SK-N-SH treated with all-trans-retinoic acid at 6 μM for 48 hours (cell line): ENCODE measurements at regions not wholly inside any gene's neighbourhood (a gene's known extent, or its start where the extent isn't known, plus 50 kb on each side); places are given as distances from the start of the nearest gene placed in this dataset.

Experiments used
- ATAC-seq: fragments of 200-7000 bp; cut with Tn5 transposase; 3 replicates; pipeline ENCODE4 v1.9.1; 2020; ENCODE audit warnings: mild to moderate bottlenecking, moderate library complexity
- ARNTL ChIP-seq: fragments of 450-650 bp; formaldehyde crosslinking; IDR thresholded peaks from 2 replicates; pipeline ENCODE4 v1.5.0; 2020; ENCODE audit warnings: low read depth, mild to moderate bottlenecking, moderate library complexity, borderline replicate concordance
- BACH2 ChIP-seq: fragments of 250-450 bp; sonication (Bioruptor Pico); IDR thresholded peaks from 2 replicates; pipeline ENCODE4 v1.9.0; 2021; ENCODE audit warnings: mild to moderate bottlenecking, borderline replicate concordance
- CSDC2 ChIP-seq: fragments of 250-450 bp; sonication (Bioruptor Pico); IDR thresholded peaks from 2 replicates; pipeline ENCODE4 v1.5.0; 2020; ENCODE audit warnings: mild to moderate bottlenecking, moderate library complexity
- ESRRG ChIP-seq: fragments of 250-450 bp; sonication (Bioruptor Pico); IDR thresholded peaks from 2 replicates; pipeline ENCODE4 v1.6.1; 2021; ENCODE audit warnings: mild to moderate bottlenecking
- GLIS3 ChIP-seq: fragments of 250-450 bp; sonication (Bioruptor Pico); IDR thresholded peaks from 2 replicates; pipeline ENCODE4 v1.5.0; 2020; ENCODE audit warnings: mild to moderate bottlenecking, moderate library complexity
- ISL1 ChIP-seq: fragments of 250-450 bp; sonication (Bioruptor Pico); IDR thresholded peaks from 2 replicates; pipeline ENCODE4 v2.1.2; 2022; ENCODE audit warnings: mild to moderate bottlenecking, moderate library complexity
- OSR1 ChIP-seq: fragments of 250-450 bp; sonication (Bioruptor Pico); IDR thresholded peaks from 2 replicates; pipeline ENCODE4 v1.8.0; 2022; ENCODE audit warnings: moderate library complexity, mild to moderate bottlenecking, inconsistent platforms
- PPARA ChIP-seq: fragments of 250-450 bp; sonication (Bioruptor Pico); IDR thresholded peaks from 2 replicates; pipeline ENCODE4 v1.5.0; 2020; ENCODE audit warnings: mild to moderate bottlenecking, borderline replicate concordance
- RARB ChIP-seq: fragments of 250-450 bp; sonication (Bioruptor Pico); IDR thresholded peaks from 2 replicates; pipeline ENCODE4 v1.8.0; 2021; ENCODE audit warnings: mild to moderate bottlenecking, moderate library complexity
- SNAI2 ChIP-seq: fragments of 250-450 bp; sonication (Bioruptor Pico); IDR thresholded peaks from 2 replicates; pipeline ENCODE4 v1.5.0; 2020; ENCODE audit warnings: mild to moderate bottlenecking, moderate library complexity
- TCF4 ChIP-seq: fragments of 250-450 bp; sonication (Bioruptor Pico); IDR thresholded peaks from 2 replicates; pipeline ENCODE4 v1.8.0; 2021; ENCODE audit warnings: mild to moderate bottlenecking, moderate library complexity, borderline replicate concordance
- TOX ChIP-seq: fragments of 250-450 bp; sonication (Bioruptor Pico); IDR thresholded peaks from 2 replicates; pipeline ENCODE4 v1.8.0; 2021; ENCODE audit warnings: mild to moderate bottlenecking, moderate library complexity, borderline replicate concordance
- ZC3H10 ChIP-seq: fragments of 250-450 bp; sonication (Bioruptor Pico); IDR thresholded peaks from 2 replicates; pipeline ENCODE4 v1.5.1; 2021; ENCODE audit warnings: mild to moderate bottlenecking, moderate library complexity
- ZFP3 ChIP-seq: fragments of 250-450 bp; sonication (Bioruptor Pico); IDR thresholded peaks from 2 replicates; pipeline ENCODE4 v1.5.0; 2020; ENCODE audit warnings: mild to moderate bottlenecking, moderate library complexity
- ZFP30 ChIP-seq: fragments of 450-650 bp; formaldehyde crosslinking; IDR thresholded peaks from 2 replicates; pipeline ENCODE4 v1.5.0; 2022; ENCODE audit warnings: mild to moderate bottlenecking, moderate library complexity
- ZNF565 ChIP-seq: fragments of 450-650 bp; formaldehyde crosslinking; conservative IDR thresholded peaks from 2 replicates; pipeline ENCODE4 v1.5.0; 2020; ENCODE audit warnings: low read depth, mild to moderate bottlenecking, moderate library complexity
- ZNF70 ChIP-seq: fragments of 450-650 bp; formaldehyde crosslinking; IDR thresholded peaks from 2 replicates; pipeline ENCODE4 v1.5.0; 2020; ENCODE audit warnings: mild to moderate bottlenecking, moderate library complexity
- ZNF8 ChIP-seq: fragments of 450-650 bp; formaldehyde crosslinking; IDR thresholded peaks from 2 replicates; pipeline ENCODE4 v1.5.0; 2020; ENCODE audit warnings: mild to moderate bottlenecking, moderate library complexity
- TF ChIP-seq, protein P1 (sequence below): fragments of 250-450 bp; sonication (Bioruptor Pico); IDR thresholded peaks from 2 replicates; pipeline ENCODE4 v1.5.1; 2020; ENCODE audit warnings: low read depth, mild to moderate bottlenecking, moderate library complexity
- TF ChIP-seq, protein P2 (sequence below): fragments of 250-450 bp; sonication (Bioruptor Pico); IDR thresholded peaks from 2 replicates; pipeline ENCODE4 v1.8.0; 2020; ENCODE audit warnings: mild to moderate bottlenecking, moderate library complexity, borderline replicate concordance
- TF ChIP-seq, protein P3 (sequence below): fragments of 250-450 bp; sonication (Bioruptor Pico); IDR thresholded peaks from 2 replicates; pipeline ENCODE4 v1.8.0; 2021; ENCODE audit warnings: low read depth, mild to moderate bottlenecking, moderate library complexity, borderline replicate concordance
- TF ChIP-seq, protein P4 (sequence below): fragments of 250-450 bp; sonication (Bioruptor Pico); IDR thresholded peaks from 2 replicates; pipeline ENCODE4 v1.5.0; 2020; ENCODE audit warnings: mild to moderate bottlenecking, moderate library complexity
- TF ChIP-seq, protein P5 (sequence below): fragments of 250-450 bp; sonication (Bioruptor Pico); IDR thresholded peaks from 2 replicates; pipeline ENCODE4 v1.5.1; 2021; ENCODE audit warnings: mild to moderate bottlenecking, moderate library complexity

DNA sequence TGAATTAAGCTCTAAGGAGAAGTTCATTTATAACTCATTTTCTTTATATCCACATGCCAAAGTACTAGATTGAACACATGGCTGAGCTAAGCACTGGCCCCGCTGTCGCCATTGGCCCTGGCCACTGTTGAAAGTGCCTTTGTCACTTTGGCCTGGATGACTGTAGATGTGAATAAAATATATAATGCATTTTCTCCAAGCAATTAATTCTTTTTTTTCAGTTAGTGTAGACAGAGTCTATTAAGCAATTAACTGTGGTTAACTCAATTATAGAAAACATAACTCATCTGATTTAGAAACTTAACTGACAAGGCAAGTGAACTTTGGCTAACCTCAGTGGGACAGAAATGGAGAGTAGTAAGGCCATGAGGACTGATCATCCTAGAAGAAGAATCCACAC lies 965.6 kb downstream of the EFNB2 start (continued):
- peak; percentile 63 for TF ChIP-seq ZNF8 (CRISPR knock-in tag)
- TF ChIP-seq ZNF70 (CRISPR knock-in tag) = no peak
- TF ChIP-seq, protein P1, sequence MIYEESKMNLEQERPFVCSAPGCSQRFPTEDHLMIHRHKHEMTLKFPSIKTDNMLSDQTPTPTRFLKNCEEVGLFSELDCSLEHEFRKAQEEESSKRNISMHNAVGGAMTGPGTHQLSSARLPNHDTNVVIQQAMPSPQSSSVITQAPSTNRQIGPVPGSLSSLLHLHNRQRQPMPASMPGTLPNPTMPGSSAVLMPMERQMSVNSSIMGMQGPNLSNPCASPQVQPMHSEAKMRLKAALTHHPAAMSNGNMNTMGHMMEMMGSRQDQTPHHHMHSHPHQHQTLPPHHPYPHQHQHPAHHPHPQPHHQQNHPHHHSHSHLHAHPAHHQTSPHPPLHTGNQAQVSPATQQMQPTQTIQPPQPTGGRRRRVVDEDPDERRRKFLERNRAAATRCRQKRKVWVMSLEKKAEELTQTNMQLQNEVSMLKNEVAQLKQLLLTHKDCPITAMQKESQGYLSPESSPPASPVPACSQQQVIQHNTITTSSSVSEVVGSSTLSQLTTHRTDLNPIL = peak; percentile 97
- TF ChIP-seq ZNF565 = no peak
- TF ChIP-seq TOX (CRISPR knock-in tag) = peak; percentile 36; the same call in 1 of the 2 replicates
- TF ChIP-seq, protein P2, sequence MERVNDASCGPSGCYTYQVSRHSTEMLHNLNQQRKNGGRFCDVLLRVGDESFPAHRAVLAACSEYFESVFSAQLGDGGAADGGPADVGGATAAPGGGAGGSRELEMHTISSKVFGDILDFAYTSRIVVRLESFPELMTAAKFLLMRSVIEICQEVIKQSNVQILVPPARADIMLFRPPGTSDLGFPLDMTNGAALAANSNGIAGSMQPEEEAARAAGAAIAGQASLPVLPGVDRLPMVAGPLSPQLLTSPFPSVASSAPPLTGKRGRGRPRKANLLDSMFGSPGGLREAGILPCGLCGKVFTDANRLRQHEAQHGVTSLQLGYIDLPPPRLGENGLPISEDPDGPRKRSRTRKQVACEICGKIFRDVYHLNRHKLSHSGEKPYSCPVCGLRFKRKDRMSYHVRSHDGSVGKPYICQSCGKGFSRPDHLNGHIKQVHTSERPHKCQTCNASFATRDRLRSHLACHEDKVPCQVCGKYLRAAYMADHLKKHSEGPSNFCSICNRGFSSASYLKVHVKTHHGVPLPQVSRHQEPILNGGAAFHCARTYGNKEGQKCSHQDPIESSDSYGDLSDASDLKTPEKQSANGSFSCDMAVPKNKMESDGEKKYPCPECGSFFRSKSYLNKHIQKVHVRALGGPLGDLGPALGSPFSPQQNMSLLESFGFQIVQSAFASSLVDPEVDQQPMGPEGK (CRISPR knock-in tag) = peak; percentile 96
- no peak for TF ChIP-seq PPARA (CRISPR knock-in tag)
- TF ChIP-seq ISL1 (CRISPR knock-in tag) = peak; percentile 99
- TF ChIP-seq, protein P3, sequence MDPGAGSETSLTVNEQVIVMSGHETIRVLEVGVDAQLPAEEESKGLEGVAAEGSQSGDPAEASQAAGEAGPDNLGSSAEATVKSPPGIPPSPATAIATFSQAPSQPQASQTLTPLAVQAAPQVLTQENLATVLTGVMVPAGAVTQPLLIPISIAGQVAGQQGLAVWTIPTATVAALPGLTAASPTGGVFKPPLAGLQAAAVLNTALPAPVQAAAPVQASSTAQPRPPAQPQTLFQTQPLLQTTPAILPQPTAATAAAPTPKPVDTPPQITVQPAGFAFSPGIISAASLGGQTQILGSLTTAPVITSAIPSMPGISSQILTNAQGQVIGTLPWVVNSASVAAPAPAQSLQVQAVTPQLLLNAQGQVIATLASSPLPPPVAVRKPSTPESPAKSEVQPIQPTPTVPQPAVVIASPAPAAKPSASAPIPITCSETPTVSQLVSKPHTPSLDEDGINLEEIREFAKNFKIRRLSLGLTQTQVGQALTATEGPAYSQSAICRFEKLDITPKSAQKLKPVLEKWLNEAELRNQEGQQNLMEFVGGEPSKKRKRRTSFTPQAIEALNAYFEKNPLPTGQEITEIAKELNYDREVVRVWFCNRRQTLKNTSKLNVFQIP (CRISPR knock-in tag) = peak; percentile 70; the same call in 1 of the 2 replicates
- TF ChIP-seq RARB (CRISPR knock-in tag) = no peak; the same call in 1 of the 2 replicates
- TF ChIP-seq BACH2 (CRISPR knock-in tag) = no peak
- no peak for TF ChIP-seq OSR1
- TF ChIP-seq ZFP30 (CRISPR knock-in tag) = peak; percentile 21; the same call in 1 of the 2 replicates

DNA sequence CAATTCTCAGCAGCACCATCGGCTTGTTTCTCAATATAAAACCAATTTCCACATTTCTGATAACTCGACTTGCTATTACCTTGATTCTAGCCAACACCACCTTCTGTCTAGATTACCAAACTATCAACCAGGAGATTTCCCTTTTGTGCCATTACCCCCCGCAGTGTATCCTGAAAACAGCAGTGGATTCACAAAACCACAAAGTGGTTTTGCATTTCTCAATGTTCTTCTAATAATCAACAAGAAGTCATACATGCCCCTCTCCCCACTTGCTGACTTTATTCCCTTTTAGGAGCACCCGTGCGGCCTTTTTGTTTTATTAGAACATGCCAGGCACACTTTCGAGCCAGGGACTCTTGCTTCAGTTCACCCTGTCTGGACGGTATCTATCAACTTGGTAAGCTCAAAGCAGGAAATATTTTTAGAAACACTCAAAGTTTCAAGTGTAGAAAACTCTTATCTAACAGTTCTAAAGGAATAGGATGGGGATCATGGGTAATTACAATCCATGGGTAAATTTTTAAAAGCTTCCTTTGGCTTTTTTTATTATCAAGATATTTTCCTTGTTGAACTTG lies 967.4 kb downstream of the EFNB2 start:
- TF ChIP-seq, protein P2 (CRISPR knock-in tag) = no peak
- TF ChIP-seq ISL1 (CRISPR knock-in tag) (no peak), RARB (CRISPR knock-in tag) (no peak), BACH2 (CRISPR knock-in tag) (no peak), ZFP3 (CRISPR knock-in tag) (no peak), SNAI2 (CRISPR knock-in tag) (no peak), GLIS3 (CRISPR knock-in tag) (no peak), ZNF565 (no peak), ESRRG (CRISPR knock-in tag) (no peak), CSDC2 (CRISPR knock-in tag) (no peak), ZC3H10 (CRISPR knock-in tag) (no peak)
- ATAC-seq = no peak

DNA sequence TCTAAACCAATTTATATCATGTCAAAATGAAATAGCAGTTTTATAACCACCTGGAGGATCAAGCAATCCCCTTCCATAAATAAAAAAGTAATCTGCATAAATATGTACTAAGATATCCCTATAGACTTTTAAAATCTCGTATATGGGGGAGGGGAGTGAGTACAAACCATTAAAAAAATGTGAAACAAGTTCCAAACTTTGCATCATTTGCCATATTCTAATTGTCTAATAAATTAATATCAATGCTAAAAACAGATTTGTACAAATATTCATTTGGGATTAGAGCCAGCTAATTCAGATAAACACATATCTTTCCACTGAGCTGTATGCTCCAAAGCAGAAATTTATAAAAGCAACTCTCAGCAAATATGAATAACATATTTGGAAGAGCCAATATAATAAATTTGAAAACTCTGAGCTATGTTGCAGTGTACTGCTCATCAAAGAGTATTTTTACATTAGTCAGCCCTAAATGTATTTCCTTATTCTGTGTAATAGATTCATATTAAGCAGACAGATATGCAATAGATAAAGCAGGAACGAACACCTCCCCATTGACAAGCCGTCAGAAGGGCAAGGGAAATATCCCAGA lies 970.2 kb downstream of the EFNB2 start:
- ATAC-seq = peak; percentile 63
- no peak for TF ChIP-seq ZFP3 (CRISPR knock-in tag)
- TF ChIP-seq ZFP30 (CRISPR knock-in tag) = no peak
- peak; percentile 18; the same call in 1 of the 2 replicates for TF ChIP-seq ISL1 (CRISPR knock-in tag)
- no peak for TF ChIP-seq ESRRG (CRISPR knock-in tag)

DNA sequence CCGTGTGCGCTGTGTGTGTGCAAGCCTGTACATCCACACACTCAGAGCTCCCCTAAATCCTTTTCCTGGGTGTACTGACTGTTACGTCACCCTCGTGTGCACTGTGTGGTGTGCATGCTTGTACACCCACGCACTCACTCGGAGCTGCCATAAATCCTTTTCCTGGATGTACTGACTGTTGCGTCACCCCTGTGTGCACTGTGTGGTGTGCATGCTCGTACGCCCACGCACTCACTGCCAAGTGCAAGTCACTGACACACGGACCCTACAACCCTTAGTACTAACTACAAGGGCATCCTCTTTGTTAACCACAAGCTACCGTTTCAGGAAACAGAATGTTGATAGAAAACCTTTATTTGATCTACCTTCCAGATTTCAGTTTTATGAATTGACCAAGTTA lies 983.4 kb downstream of the EFNB2 start:
- no peak for ATAC-seq
- no peak for TF ChIP-seq ISL1 (CRISPR knock-in tag)
- TF ChIP-seq ZNF70 (CRISPR knock-in tag) = no peak
- TF ChIP-seq, protein P4, sequence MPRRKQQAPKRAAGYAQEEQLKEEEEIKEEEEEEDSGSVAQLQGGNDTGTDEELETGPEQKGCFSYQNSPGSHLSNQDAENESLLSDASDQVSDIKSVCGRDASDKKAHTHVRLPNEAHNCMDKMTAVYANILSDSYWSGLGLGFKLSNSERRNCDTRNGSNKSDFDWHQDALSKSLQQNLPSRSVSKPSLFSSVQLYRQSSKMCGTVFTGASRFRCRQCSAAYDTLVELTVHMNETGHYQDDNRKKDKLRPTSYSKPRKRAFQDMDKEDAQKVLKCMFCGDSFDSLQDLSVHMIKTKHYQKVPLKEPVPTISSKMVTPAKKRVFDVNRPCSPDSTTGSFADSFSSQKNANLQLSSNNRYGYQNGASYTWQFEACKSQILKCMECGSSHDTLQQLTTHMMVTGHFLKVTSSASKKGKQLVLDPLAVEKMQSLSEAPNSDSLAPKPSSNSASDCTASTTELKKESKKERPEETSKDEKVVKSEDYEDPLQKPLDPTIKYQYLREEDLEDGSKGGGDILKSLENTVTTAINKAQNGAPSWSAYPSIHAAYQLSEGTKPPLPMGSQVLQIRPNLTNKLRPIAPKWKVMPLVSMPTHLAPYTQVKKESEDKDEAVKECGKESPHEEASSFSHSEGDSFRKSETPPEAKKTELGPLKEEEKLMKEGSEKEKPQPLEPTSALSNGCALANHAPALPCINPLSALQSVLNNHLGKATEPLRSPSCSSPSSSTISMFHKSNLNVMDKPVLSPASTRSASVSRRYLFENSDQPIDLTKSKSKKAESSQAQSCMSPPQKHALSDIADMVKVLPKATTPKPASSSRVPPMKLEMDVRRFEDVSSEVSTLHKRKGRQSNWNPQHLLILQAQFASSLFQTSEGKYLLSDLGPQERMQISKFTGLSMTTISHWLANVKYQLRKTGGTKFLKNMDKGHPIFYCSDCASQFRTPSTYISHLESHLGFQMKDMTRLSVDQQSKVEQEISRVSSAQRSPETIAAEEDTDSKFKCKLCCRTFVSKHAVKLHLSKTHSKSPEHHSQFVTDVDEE (CRISPR knock-in tag) = no peak
- no peak for TF ChIP-seq ZNF8 (CRISPR knock-in tag)
- no peak for TF ChIP-seq ZFP3 (CRISPR knock-in tag)
- no peak for TF ChIP-seq ARNTL
- no peak for TF ChIP-seq ESRRG (CRISPR knock-in tag)
- no peak for TF ChIP-seq TCF4 (CRISPR knock-in tag)
- TF ChIP-seq, protein P5, sequence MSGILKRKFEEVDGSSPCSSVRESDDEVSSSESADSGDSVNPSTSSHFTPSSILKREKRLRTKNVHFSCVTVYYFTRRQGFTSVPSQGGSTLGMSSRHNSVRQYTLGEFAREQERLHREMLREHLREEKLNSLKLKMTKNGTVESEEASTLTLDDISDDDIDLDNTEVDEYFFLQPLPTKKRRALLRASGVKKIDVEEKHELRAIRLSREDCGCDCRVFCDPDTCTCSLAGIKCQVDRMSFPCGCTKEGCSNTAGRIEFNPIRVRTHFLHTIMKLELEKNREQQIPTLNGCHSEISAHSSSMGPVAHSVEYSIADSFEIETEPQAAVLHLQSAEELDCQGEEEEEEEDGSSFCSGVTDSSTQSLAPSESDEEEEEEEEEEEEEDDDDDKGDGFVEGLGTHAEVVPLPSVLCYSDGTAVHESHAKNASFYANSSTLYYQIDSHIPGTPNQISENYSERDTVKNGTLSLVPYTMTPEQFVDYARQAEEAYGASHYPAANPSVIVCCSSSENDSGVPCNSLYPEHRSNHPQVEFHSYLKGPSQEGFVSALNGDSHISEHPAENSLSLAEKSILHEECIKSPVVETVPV (CRISPR knock-in tag) = no peak
- no peak for TF ChIP-seq PPARA (CRISPR knock-in tag)
